ENCODE measurements at regions not wholly inside any gene's neighbourhood (a gene's known extent, or its start where the extent isn't known, plus 50 kb on each side); places are given as distances from the start of the nearest gene placed in this dataset.

GRCh38 chr1:218068241-218068640, 216.9 kb upstream of the RRP15 start:
- ATAC-seq = no peak
- no peak for FAIRE-seq
- 0% methylated on average over 1 of the region's 1 CpG for WGBS (ENCODE audit: insufficient coverage, low coverage, missing lambda C conversion rate)

DNA sequence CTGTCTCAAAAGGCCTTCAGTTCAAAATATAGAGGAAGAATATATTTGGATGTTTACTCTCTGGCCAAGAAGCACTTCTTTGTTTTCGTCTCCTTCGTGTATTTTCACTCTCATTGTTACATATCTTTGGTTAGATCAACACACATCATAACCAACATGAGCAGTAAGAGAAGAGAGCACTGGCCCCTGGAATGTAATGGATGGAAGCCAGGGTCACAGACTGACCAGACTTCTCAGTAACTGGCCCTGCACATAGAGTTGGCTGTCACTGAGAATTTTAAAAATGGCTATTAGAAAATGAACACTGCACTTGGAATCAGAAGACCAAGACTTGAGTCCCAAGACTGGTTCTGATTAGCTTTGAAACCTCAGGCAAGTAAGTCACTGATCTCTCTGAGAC, 215.9 kb upstream of the RRP15 start:
- ATAC-seq = no peak
- no peak for TF ChIP-seq DDX20 (tag; IDR thresholded peaks at IDR 0.05; ENCODE audit: low read depth)
- TF ChIP-seq ZNF609 (CRISPR knock-in tag; IDR thresholded peaks at IDR 0.05; ENCODE audit: borderline replicate concordance) = no peak
- TF ChIP-seq PHTF2 (CRISPR knock-in tag; IDR thresholded peaks at IDR 0.05) = no peak
- TF ChIP-seq GTF2A2 (tag; IDR thresholded peaks at IDR 0.05) = no peak
- TF ChIP-seq, protein P1, sequence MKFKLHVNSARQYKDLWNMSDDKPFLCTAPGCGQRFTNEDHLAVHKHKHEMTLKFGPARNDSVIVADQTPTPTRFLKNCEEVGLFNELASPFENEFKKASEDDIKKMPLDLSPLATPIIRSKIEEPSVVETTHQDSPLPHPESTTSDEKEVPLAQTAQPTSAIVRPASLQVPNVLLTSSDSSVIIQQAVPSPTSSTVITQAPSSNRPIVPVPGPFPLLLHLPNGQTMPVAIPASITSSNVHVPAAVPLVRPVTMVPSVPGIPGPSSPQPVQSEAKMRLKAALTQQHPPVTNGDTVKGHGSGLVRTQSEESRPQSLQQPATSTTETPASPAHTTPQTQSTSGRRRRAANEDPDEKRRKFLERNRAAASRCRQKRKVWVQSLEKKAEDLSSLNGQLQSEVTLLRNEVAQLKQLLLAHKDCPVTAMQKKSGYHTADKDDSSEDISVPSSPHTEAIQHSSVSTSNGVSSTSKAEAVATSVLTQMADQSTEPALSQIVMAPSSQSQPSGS (CRISPR knock-in tag; IDR thresholded peaks at IDR 0.05) = no peak
- no peak for TF ChIP-seq SMAD2 (IDR thresholded peaks at IDR 0.05; ENCODE audit: low read depth, low read length)
- no peak for TF ChIP-seq SRSF9 (IDR thresholded peaks at IDR 0.05; ENCODE audit: borderline replicate concordance, low read depth, low read length)

More at GRCh38 chr1:218068241-218068640, 216.9 kb upstream of the RRP15 start:
- no peak overlapping the region for H3K4me3 ChIP-seq
- no peaks in the 10 kb centered on the region for H3K4me1 ChIP-seq (replicated peaks in 1 of 2; ENCODE audit: control insufficient read depth in 2 of 2, insufficient read depth in 2 of 2, low read length in 2 of 2)
- H3K9me3 ChIP-seq (replicated peaks; ENCODE audit: control insufficient read depth, insufficient read depth, low read depth, low read length) = 0 out of 2 replicates have a peak, but pooled peaks cover 2% of the 10 kb centered on the region
- H3K36me3 ChIP-seq (ENCODE audit: control insufficient read depth, insufficient read depth, low read length) = no peaks in the 10 kb centered on the region
- H3K27me3 ChIP-seq (ENCODE audit: control insufficient read depth in 2 of 2, insufficient read depth in 2 of 2, low read length in 2 of 2) = no peaks in the 10 kb centered on the region
- H3K4me2 ChIP-seq (ENCODE audit: insufficient read depth, low read length) = no peak overlapping the region
- no peak overlapping the region for H2AFZ ChIP-seq (ENCODE audit: low read depth, low read length)
- H3K9ac ChIP-seq (ENCODE audit: insufficient read depth in 1 of 2, low read depth in 2 of 2, low read length in 2 of 2) = no peak overlapping the region
- H3K9me1 ChIP-seq (ENCODE audit: control insufficient read depth, insufficient read depth, low read length) = no peaks in the 10 kb centered on the region
- in situ Hi-C loops (cut with MboI) (no loop called here), intact Hi-C loops (cut with micrococcal nuclease) (no loop called here)
- no peaks in the 10 kb centered on the region for H3K79me2 ChIP-seq (ENCODE audit: control insufficient read depth, insufficient read depth, low read length)
- BruUV-seq (replicated peaks) = no TSS peak
- POLR2A ChIA-PET = no interaction called here
- no peaks in the 10 kb centered on the region for H4K20me1 ChIP-seq (replicated peaks; ENCODE audit: control insufficient read depth, insufficient read depth, low read length)
- no peak for DNase-seq (ENCODE audit: extremely low read depth in 1 of 4, low spot score in 3 of 4)
- CTCF ChIA-PET (ENCODE audit: low intra/inter-chr PET ratio) = no interaction called here
- no peak overlapping the region for H3K27ac ChIP-seq (ENCODE audit: extremely low read depth, low read depth, low read length)
- TF ChIP-seq NFIC (IDR thresholded peaks at IDR 0.05) (no peak), POLR2B (IDR thresholded peaks at IDR 0.05; ENCODE audit: low read depth, partially characterized antibody) (no peak), PTRF (tag; IDR thresholded peaks at IDR 0.05) (no peak), PHTF2 (CRISPR knock-in tag; IDR thresholded peaks at IDR 0.05) (no peak), ZNF316 (IDR thresholded peaks at IDR 0.05) (no peak), DPF2 (IDR thresholded peaks at IDR 0.05) (no peak), HSF4 (CRISPR knock-in tag; IDR thresholded peaks at IDR 0.05; ENCODE audit: borderline replicate concordance) (no peak), LARP7 (IDR thresholded peaks at IDR 0.05) (no peak), ATF1 (CRISPR knock-in tag; IDR thresholded peaks at IDR 0.05) (no peak), ATF1 (tag; IDR thresholded peaks at IDR 0.05) (no peak), ZNF830 (CRISPR knock-in tag; IDR thresholded peaks at IDR 0.05) (no peak)
- TF ChIP-seq, protein P2, sequence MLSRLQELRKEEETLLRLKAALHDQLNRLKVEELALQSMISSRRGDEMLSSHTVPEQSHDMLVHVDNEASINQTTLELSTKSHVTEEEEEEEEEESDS (CRISPR knock-in tag; IDR thresholded peaks at IDR 0.05) = no peak

More for the DNA sequence above, 215.9 kb upstream of the RRP15 start:
- no peaks in the 10 kb centered on the region for H4K20me1 ChIP-seq (replicated peaks; ENCODE audit: control insufficient read depth, insufficient read depth, low read length)
- BruUV-seq (replicated peaks) = no TSS peak
- CTCF ChIA-PET (ENCODE audit: low intra/inter-chr PET ratio) = interaction anchor here (0.6 kb wide), 1 partner anchor 19 kb away, joined by 6 read pairs; no protein-coding TSS in a partner anchor
- H3K4me2 ChIP-seq (ENCODE audit: insufficient read depth, low read length) = no peak overlapping the region
- no peak overlapping the region for H3K4me3 ChIP-seq
- no peaks in the 10 kb centered on the region for H3K36me3 ChIP-seq (ENCODE audit: control insufficient read depth, insufficient read depth, low read length)
- intact Hi-C loops (cut with micrococcal nuclease) (no loop called here), in situ Hi-C loops (cut with MboI) (no loop called here)
- H3K27ac ChIP-seq (ENCODE audit: extremely low read depth, low read depth, low read length) = no peak overlapping the region
- H3K27me3 ChIP-seq (ENCODE audit: control insufficient read depth in 2 of 2, insufficient read depth in 2 of 2, low read length in 2 of 2) = no peaks in the 10 kb centered on the region
- DNase-seq (ENCODE audit: extremely low read depth in 1 of 4, low spot score in 3 of 4) (no peak), FAIRE-seq (no peak)
- POLR2A ChIA-PET = no interaction called here
- WGBS (ENCODE audit: insufficient coverage, low coverage, missing lambda C conversion rate) = 6% methylated on average over 2 of the region's 2 CpGs
- H3K79me2 ChIP-seq (ENCODE audit: control insufficient read depth, insufficient read depth, low read length) = no peaks in the 10 kb centered on the region
- H2AFZ ChIP-seq (ENCODE audit: low read depth, low read length) = no peak overlapping the region
- no peaks in the 10 kb centered on the region for H3K9me3 ChIP-seq (replicated peaks; ENCODE audit: control insufficient read depth, insufficient read depth, low read depth, low read length)
- H3K9ac ChIP-seq (ENCODE audit: insufficient read depth in 1 of 2, low read depth in 2 of 2, low read length in 2 of 2) = no peak overlapping the region
- H3K4me1 ChIP-seq (replicated peaks in 1 of 2; ENCODE audit: control insufficient read depth in 2 of 2, insufficient read depth in 2 of 2, low read length in 2 of 2) = no peaks in the 10 kb centered on the region
- no peaks in the 10 kb centered on the region for H3K9me1 ChIP-seq (ENCODE audit: control insufficient read depth, insufficient read depth, low read length)

Measured in K562 (cell line).